CD4-positive, alpha-beta T cell treated with Interleukin-6 for 4 hours (primary cell): ENCODE measurements at regions not wholly inside any gene's neighbourhood (a gene's known extent, or its start where the extent isn't known, plus 50 kb on each side); places are given as distances from the start of the nearest gene placed in this dataset.

Experiments
- DNase-seq: peaks from one replicate; pipeline ENCODE4 v3.0.0-alpha.2; 2020; ENCODE audit warnings: mixed read lengths

- DNase-seq: no peak
Measured at GRCh38 chr17:83144421-83145357, 65.3 kb downstream of the METRNL start.

GRCh38 chr17:83145358-83145738 lies 65.9 kb downstream of the METRNL start:
- DNase-seq: no peak

- no peak for DNase-seq
Measured at GRCh38 chr17:83145831-83146230, 66.4 kb downstream of the METRNL start.

- DNase-seq: no peak
Measured at GRCh38 chr17:83146347-83146746, 66.9 kb downstream of the METRNL start.

- no peak for DNase-seq
Measured at GRCh38 chr17:83147280-83147679, 67.9 kb downstream of the METRNL start.

- no peak for DNase-seq
Measured at GRCh38 chr17:83148317-83149028, 69.1 kb downstream of the METRNL start.

GRCh38 chr17:83149029-83149725 lies 69.8 kb downstream of the METRNL start:
- no peak for DNase-seq

GRCh38 chr17:83149761-83150251 lies 70.4 kb downstream of the METRNL start:
- DNase-seq: no peak

- DNase-seq: no peak
Measured at GRCh38 chr17:83150369-83151055, 71.1 kb downstream of the METRNL start.

- no peak for DNase-seq
Measured at GRCh38 chr17:83151056-83151441, 71.6 kb downstream of the METRNL start.

- DNase-seq: no peak
Measured at GRCh38 chr17:83151442-83152226, 72.2 kb downstream of the METRNL start.

- DNase-seq: no peak
Measured at GRCh38 chr17:83152227-83152744, 72.9 kb downstream of the METRNL start.

- no peak for DNase-seq
Measured at GRCh38 chr17:83152745-83153611, 73.6 kb downstream of the METRNL start.

- DNase-seq: no peak
Measured at GRCh38 chr17:83153681-83154310, 74.4 kb downstream of the METRNL start.

GRCh38 chr17:83154311-83155127 lies 75.1 kb downstream of the METRNL start:
- DNase-seq: no peak

- DNase-seq: no peak
Measured at GRCh38 chr17:83155128-83156121, 76.0 kb downstream of the METRNL start.

GRCh38 chr17:83156408-83156807 lies 77.0 kb downstream of the METRNL start:
- no peak for DNase-seq
